ENCODE measurements at regions not wholly inside any gene's neighbourhood (a gene's known extent, or its start where the extent isn't known, plus 50 kb on each side); places are given as distances from the start of the nearest gene placed in this dataset.

- no peak for TF ChIP-seq CTCF (IDR thresholded peaks at IDR 0.05; ENCODE audit: poor library complexity, severe bottlenecking)
- peak; percentile 90 for TF ChIP-seq EP300 (conservative IDR thresholded peaks at IDR 0.05; ENCODE audit: poor library complexity, severe bottlenecking)
- TF ChIP-seq EZH2 (IDR thresholded peaks at IDR 0.05; ENCODE audit: borderline replicate concordance, insufficient read depth, low read length, poor library complexity, severe bottlenecking) = no peak
- no peak for TF ChIP-seq RAD21 (conservative IDR thresholded peaks at IDR 0.05)
These were observed 150.7 kb downstream of the AKAP11 start for GRCh38 chr13:42422681-42423080.

Data from neural cell (in vitro differentiated cells).